ENCODE measurements at regions not wholly inside any gene's neighbourhood (a gene's known extent, or its start where the extent isn't known, plus 50 kb on each side); places are given as distances from the start of the nearest gene placed in this dataset.
A peak's percentile ranks its signal among the peaks of the same experiment; 100 is the strongest.

DNA sequence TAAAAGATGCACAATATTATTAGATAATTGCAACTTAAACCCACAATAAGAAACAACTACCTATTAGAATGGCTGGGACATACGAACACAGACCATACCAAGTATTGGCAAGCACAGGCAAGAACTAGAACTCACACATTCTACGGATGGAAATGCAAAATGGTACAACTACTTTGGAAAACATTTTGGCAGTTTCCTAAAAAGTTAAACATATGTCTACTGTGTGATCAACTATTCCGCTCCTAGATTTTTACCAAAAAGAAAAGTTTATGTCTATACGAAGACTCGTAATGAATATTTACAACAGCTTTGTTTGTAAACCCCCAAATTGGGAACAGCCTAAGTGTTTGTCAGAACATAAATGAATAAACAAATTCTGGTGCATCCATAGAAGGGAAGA is 194.7 kb downstream of the FGFR2 start:
- no peaks in the 10 kb centered on the region for H3K36me3 Mint-ChIP-seq (ENCODE audit: low read depth)
- no peak overlapping the region for H3K27ac Mint-ChIP-seq
- H3K4me3 Mint-ChIP-seq, result no peak overlapping the region
- H3K4me1 Mint-ChIP-seq, result no peaks in the 10 kb centered on the region
- TF ChIP-seq, protein P1, sequence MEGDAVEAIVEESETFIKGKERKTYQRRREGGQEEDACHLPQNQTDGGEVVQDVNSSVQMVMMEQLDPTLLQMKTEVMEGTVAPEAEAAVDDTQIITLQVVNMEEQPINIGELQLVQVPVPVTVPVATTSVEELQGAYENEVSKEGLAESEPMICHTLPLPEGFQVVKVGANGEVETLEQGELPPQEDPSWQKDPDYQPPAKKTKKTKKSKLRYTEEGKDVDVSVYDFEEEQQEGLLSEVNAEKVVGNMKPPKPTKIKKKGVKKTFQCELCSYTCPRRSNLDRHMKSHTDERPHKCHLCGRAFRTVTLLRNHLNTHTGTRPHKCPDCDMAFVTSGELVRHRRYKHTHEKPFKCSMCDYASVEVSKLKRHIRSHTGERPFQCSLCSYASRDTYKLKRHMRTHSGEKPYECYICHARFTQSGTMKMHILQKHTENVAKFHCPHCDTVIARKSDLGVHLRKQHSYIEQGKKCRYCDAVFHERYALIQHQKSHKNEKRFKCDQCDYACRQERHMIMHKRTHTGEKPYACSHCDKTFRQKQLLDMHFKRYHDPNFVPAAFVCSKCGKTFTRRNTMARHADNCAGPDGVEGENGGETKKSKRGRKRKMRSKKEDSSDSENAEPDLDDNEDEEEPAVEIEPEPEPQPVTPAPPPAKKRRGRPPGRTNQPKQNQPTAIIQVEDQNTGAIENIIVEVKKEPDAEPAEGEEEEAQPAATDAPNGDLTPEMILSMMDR (IDR thresholded peaks at IDR 0.05; ENCODE audit: unreplicated experiment in 3 of 3), result no peak
- peaks cover 3% of the 10 kb centered on the region for H3K27me3 Mint-ChIP-seq (ENCODE audit: low read depth)
- peaks cover 3% of the 10 kb centered on the region for H3K9me3 Mint-ChIP-seq

DNA sequence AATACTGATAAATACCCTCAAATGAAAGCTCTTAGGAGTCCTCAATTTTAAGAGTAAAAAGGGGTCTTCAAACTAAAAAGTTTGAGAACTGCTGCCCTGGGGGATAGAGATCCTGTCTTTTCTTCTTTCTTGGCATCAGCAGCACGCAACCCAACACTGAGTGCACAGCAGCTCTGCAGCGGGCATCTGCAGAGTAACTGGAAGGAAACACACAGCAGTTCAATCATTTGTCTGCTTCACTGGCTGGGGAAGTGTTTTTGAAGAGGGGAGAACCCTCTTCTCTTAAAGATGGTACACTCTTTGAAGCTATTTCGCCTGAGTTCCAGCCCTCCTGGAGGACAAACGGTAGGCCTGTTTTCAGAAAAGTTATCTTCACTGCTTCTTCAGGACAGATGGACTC is 193.6 kb downstream of the FGFR2 start:
- Mint-ChIP-seq H3K4me3 (no peak overlapping the region), H3K27ac (no peak overlapping the region), H3K36me3 (ENCODE audit: low read depth) (no peaks in the 10 kb centered on the region), H3K9me3 (peaks cover 3% of the 10 kb centered on the region), H3K27me3 (ENCODE audit: low read depth) (peaks cover 3% of the 10 kb centered on the region), H3K4me1 (peaks cover 2% of the 10 kb centered on the region)
- TF ChIP-seq, protein P1 (IDR thresholded peaks at IDR 0.05; ENCODE audit: unreplicated experiment in 3 of 3), result no peak

DNA sequence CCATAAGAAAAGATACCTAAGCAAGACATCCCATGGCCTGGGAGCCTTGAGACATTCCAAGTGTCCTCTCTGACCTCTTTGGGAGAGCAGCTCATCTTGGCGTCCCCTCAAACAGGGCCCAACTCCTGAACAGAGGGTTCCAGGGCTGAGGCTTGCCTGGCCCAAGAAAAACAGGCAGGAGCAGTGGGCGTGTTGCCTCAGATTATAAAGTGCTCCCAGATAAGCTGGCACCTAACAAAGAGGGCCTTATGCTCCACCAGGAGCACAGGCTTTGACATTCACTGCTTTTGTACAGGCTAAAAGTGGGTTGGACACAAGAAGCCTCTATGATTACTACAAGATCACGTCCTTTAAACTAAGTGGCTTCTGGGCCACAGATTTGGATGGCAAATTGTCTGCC is 193.1 kb downstream of the FGFR2 start:
- Mint-ChIP-seq H3K27me3 (ENCODE audit: low read depth) (peaks cover 3% of the 10 kb centered on the region), H3K9me3 (peaks cover 3% of the 10 kb centered on the region), H3K36me3 (ENCODE audit: low read depth) (no peaks in the 10 kb centered on the region), H3K4me3 (no peak overlapping the region), H3K4me1 (peaks cover 5% of the 10 kb centered on the region), H3K27ac (no peak overlapping the region)
- TF ChIP-seq, protein P1 (IDR thresholded peaks at IDR 0.05; ENCODE audit: unreplicated experiment in 3 of 3), result no peak

DNA sequence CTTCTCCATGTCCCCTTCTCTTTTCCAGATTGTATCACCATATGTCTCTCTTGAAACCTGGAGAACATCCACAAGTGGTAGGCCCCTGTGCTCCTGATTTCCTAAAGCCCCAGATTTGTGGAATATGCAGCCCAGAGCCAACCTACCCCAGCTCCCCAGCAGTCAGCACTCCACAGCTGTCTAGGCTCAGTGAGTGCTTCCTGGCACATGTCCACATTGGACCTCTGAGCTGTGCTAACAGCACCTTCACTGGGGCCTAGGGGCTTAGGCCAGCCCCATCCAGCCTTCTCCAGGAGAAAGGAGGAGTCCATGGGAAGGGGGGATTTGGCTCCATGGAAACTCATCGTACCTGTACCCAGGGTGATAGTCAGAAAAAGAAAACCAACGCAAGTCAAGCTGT is 192.7 kb downstream of the FGFR2 start:
- Mint-ChIP-seq H3K4me3 (no peak overlapping the region), H3K27ac (no peak overlapping the region), H3K9me3 (peaks cover 3% of the 10 kb centered on the region), H3K36me3 (ENCODE audit: low read depth) (no peaks in the 10 kb centered on the region), H3K27me3 (ENCODE audit: low read depth) (peaks cover 3% of the 10 kb centered on the region), H3K4me1 (peaks cover 6% of the 10 kb centered on the region)
- TF ChIP-seq, protein P1 (IDR thresholded peaks at IDR 0.05; ENCODE audit: unreplicated experiment in 3 of 3), result no peak

DNA sequence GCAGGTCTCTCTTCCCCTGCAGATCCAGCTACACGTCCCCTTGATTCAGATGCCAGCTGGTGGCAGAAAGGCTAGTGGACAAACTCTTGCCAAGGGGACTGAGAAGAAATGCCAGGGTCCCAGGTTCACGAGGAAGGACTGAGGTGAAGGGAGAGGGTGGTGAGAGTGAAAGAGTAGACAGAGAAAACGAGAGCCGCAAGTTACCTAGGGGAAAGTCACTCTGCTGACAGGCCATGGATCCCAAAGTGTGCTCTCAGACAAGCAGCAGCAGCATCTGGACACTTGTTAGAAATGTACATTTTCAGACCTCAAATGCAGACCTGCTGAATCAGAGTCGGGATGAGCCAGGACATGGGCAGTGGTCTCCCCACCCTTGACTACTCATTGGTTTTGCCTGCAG is 192.3 kb downstream of the FGFR2 start:
- no peak overlapping the region for H3K27ac Mint-ChIP-seq
- TF ChIP-seq, protein P1 (IDR thresholded peaks at IDR 0.05; ENCODE audit: unreplicated experiment in 3 of 3), result no peak

DNA sequence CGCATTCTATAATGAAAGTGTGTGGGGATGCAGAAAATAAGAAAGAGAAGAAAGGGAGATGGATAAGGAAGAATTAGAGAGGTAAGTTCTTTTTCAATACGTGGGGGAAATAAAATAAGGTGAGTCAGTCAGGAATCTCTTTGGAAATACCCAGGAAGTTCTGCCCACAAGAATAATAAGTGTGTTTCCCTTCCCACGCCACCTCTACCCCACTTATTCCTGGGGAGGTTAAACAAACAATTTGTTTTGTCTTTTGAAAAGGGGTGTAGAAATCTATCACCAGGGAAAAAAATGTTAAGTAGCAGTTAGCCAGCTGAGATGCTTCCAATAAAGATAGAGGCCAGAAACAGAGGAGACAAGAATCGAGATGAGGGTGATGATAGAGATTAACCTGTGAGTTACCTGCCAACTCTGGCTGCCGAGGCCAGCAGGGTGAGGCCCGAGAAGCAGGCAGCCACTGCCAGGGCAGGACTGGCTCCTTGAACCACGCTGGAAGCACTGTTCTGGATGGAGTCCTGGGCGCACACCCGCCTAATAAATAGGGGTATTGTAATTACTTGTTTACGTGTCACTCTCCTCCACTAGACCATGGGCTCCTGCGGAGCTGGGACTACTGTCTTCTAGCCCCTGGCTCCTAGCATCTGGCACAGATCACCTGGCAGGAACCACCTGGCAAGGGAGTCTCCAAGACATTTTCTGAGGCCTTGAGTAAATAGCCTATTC is 191.3 kb downstream of the FGFR2 start:
- Mint-ChIP-seq H3K4me3 (no peak overlapping the region), H3K27me3 (ENCODE audit: low read depth) (peaks cover 3% of the 10 kb centered on the region), H3K9me3 (no peaks in the 10 kb centered on the region), H3K4me1 (peaks cover 13% of the 10 kb centered on the region), H3K36me3 (ENCODE audit: low read depth) (no peaks in the 10 kb centered on the region), H3K27ac (peak overlapping the region in 2 of 3 experiments; percentile 1 to 12)
- TF ChIP-seq, protein P1 (IDR thresholded peaks at IDR 0.05; ENCODE audit: unreplicated experiment in 3 of 3), result no peak

More for the DNA sequence above, 192.3 kb downstream of the FGFR2 start:
- Mint-ChIP-seq H3K9me3 (peaks cover under 1% of the 10 kb centered on the region), H3K4me1 (peaks cover 10% of the 10 kb centered on the region), H3K36me3 (ENCODE audit: low read depth) (no peaks in the 10 kb centered on the region), H3K27me3 (ENCODE audit: low read depth) (peaks cover 3% of the 10 kb centered on the region), H3K4me3 (no peak overlapping the region)

Data from nephron (organoid).